NT2/D1 (cell line): ENCODE measurements at regions not wholly inside any gene's neighbourhood (a gene's known extent, or its start where the extent isn't known, plus 50 kb on each side); places are given as distances from the start of the nearest gene placed in this dataset.

Source experiments
- SUZ12 ChIP-seq: IDR thresholded peaks from 2 replicates; pipeline ENCODE4 v1.6.1; 2011; ENCODE audit not compliant: insufficient read length, insufficient read depth; ENCODE audit errors: extremely low read depth
- YY1 ChIP-seq: IDR thresholded peaks from 2 replicates; pipeline ENCODE4 v1.6.1; 2011; ENCODE audit not compliant: insufficient read length, insufficient read depth
- ZNF274 ChIP-seq: IDR thresholded peaks from 2 replicates; pipeline ENCODE4 v1.6.1; 2011; ENCODE audit warnings: mild to moderate bottlenecking, low read depth, low read length

DNA sequence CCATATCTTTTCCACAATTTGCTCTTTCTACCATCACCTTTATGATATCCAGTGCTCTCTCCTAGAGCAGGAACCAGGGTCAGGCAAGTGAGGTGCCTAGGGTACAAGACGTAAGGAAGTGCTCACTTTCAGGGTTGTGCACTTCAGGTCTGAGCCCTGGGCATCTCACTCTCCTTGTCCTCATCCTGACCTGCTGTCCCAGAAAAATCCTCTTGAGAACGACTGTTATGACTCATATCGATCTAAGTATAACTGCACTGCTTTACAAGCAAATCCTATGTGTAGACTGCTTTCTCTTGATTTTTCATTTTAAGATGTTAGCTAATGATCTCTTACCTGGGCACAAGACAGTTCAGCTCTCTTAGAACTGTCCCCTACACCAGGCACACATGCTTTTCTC, 100.1 kb downstream of the TMEM100 start:
- TF ChIP-seq YY1 (no peak), ZNF274 (no peak), SUZ12 (no peak)
